ENCODE measurements at regions not wholly inside any gene's neighbourhood (a gene's known extent, or its start where the extent isn't known, plus 50 kb on each side); places are given as distances from the start of the nearest gene placed in this dataset.
"Not testable (repeated sequence)": the region's sequence is repeated elsewhere in the genome, so short reads cannot be mapped to it uniquely, and the experiment has no call there.

- no peak for DNase-seq
Measured at GRCh38 chr2:8592736-8593135, 89.1 kb upstream of the ID2 start.

- no peak for DNase-seq
Measured at GRCh38 chr2:8593243-8593642, 88.6 kb upstream of the ID2 start.

DNA sequence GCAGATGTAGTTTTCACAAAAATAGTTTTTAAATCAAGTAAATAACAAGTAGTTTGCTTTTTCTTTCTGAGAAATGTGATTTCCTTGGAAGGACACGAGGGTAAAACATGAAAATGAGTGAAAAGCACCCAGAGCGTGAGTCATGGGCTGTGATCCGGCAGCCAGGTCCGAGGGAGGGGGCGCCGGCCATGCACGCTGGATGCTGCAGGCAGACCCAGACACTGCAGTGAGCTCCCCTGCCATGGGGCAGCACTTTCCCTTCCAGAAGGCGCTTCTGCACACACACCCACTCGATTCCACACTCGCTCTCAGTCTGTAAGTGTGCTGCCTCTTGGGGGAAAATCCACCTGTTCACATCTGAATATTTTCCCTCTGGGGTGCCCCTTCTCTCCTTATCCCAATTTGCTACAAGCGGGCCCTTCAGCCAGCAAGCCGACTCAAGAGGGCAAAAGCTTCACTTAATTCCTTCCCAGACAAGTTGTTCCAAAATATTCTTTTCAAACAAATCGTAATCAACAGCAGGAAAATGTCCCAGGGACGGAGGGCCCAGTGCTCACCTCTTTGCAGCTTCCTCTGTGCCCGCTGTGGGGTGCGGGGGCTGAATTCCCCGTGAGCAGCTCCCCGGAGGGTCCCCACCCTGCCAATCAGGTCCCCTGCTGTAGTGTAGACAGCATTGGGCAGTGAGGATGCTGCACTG lies 87.0 kb upstream of the ID2 start:
- no peak for DNase-seq

- DNase-seq, result no peak
Measured at GRCh38 chr2:8595428-8595805, 86.4 kb upstream of the ID2 start.

GRCh38 chr2:8595811-8596600 lies 85.8 kb upstream of the ID2 start:
- no peak for DNase-seq

DNA sequence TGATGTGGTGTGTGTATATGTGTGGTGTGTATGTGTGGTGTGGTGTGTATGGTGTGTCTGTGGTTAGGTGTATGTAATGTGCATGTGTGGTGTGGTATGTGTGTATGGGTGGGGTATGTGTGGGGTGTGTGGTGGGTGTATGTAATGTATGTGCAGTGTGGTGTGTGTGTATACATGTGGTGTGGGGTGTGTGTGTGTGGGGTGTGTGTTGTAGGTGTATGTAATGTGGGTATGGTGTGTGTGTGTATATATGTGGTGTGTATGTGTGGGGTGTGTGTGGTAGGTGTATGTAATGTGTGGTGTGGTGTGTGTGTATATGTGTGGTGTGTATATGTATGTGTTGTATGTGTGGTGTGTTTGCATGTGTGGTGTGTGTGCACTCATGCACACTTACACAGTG lies 84.8 kb upstream of the ID2 start:
- no peak for DNase-seq

DNA sequence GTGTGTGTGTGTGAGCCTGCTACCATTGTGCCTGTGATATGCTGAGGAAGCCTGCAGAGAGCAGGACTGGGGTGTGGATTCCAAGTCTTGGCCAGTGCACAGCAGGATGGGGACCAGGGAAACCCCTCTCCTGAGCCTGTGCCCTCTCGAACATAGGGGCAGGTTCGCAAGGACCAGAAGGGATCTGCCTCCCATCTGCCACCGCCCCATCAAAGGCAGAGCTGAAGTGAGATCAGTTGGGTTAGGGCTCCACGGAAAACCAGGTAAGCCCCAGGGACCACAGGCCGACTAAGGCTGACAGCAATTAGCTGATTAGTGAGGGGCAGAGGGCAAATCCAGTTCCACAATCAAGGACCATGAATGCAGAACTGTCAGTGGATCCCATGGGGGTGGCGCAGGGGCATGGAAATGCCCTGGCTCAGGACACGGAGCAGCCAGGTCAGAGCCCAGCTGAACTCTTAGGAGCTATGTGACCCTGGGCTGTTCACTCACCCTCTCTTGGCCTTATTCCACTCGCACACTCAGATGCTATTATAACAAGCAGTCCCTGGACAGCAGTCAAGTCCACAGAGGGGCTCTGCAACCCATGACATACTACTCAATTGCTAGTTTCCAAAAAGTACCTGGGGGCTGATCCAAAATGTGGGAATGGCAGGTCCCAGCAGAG lies 84.2 kb upstream of the ID2 start:
- no peak for DNase-seq

- DNase-seq, result no peak
Measured at GRCh38 chr2:8598295-8599165, 83.3 kb upstream of the ID2 start.

DNA sequence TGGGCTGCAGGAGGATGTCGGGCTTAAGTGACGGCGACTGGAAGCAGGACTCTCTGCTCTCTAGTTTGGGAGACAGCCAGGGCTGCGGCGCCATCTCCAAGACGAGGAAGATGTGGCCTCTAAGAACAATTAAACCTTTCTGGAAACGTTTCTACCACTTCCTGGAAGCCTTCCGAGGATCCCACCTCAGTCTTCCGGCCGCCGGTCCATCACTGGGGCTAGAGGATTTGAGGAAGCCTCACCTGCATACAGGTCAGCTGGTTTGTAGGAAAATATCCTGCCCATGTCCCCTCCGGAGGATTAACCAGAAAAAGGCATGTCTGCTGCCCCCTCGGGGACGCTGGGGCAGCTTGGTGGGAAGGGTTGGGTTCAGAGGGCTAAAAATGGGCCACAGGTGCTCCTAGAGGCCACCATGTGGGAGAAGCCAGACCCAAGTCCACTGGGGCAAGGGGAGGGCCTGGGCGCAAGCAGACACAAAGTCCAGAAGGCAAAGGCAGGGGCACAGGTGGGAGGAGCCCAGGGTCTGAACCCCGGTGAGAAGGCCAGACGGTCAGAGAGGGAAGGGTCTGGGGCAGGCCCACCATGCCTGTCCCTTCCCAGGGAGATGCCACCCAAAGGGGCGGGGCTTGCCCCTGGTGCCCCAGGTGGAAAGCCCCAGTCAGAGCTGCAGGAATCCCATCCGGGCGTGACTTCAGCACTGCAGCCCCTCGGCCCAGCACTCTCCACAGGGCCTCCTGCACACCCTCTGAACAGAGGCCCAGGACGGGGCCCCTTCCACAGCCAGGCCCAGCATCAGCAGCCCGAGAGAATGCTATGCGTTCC lies 82.2 kb upstream of the ID2 start:
- no peak for DNase-seq

DNA sequence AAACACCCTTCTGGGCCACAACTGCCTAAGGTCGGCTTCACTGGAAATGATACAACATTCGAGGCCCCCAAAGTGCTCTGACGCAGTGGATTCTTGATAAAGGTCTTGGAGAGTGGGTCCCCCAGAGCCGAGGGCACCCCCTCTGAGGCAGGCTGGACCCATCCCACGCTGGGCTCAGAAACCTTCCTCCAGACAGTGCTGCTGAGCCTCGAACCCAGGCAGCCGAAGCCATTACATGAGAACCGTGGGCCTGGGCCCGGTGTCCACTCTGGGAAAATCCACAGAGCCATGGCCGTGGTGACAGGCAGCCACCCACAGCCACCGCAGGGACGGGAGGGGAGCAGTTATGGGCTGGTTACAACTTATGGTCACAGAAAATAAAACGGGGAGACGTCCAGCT lies 81.4 kb upstream of the ID2 start:
- no peak for DNase-seq

DNA sequence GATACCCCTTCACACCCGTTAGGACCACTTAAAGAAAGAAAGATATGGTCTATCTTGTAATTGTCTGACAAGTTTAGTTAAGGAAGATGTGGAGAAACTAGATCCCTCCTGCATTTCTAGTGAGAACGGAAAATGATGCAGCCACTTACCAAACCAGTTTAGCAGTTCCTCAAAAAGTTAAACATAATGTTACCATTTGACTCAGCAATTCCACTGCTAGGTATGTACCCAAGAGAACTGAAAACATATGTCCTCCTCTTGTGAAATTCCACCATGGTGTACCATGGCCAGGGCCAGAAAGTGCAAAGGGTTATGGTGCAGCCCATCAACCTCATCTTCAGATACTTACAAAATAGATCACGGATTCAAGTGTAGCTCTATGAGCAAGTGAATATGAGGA lies 79.0 kb upstream of the ID2 start:
- no peak for DNase-seq

DNA sequence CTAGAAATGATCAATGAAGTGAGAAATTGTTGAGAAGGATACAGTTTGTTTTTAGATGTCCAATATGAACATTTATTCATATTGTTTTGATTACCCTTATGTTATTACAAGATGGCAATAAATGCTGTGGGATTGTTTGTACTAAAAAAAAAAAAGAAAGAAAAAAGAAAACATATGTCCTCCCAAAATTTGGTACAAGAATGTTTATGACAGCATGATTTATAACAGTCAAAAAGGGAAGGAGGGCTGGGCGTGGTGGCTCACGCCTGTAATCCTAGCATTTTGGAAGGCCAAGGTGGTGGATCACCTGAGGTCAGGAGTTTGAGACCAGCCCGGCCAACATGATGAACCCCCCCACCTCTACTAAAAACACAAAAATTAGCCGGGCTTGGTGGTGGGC lies 78.5 kb upstream of the ID2 start:
- not testable (repeated sequence) for DNase-seq

DNA sequence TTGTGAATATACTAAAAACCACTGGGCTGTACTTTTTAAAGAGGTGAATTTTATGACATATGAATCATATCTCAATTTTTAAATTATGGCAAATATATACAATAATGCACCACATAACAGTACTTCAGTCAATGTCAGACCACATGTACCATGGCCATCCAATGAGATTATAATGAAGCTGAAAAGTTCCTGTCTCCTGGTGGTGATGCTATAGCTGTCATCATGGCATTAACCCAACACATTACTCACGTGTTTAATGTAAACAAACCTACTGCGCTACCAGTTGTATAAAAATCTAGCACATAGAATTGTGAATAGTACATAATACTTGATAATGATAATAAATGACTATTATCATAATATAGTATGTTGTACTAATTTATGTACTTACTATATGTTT lies 77.6 kb upstream of the ID2 start:
- DNase-seq, result no peak

- no peak for DNase-seq
Measured at GRCh38 chr2:8605351-8606065, 76.3 kb upstream of the ID2 start.

DNA sequence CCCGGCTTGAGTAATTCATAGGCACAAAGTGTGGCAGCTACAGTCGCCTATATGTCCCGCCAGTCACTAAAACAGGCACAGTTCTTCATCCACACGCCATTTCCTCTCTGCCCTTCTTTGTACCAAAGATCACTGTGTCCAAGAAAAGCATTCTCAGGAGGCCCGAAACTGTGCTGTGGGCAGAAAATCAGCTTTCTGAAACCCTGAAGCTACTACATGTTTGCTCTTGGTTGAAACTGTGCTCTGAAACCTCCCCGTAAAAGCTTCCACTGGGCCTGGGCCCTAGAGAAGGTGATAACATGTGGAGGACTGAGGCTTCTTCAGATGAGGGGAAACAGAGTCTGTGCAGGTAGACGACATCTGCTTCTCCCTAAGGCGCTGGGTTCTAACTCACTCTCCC lies 75.6 kb upstream of the ID2 start:
- no peak for DNase-seq

DNA sequence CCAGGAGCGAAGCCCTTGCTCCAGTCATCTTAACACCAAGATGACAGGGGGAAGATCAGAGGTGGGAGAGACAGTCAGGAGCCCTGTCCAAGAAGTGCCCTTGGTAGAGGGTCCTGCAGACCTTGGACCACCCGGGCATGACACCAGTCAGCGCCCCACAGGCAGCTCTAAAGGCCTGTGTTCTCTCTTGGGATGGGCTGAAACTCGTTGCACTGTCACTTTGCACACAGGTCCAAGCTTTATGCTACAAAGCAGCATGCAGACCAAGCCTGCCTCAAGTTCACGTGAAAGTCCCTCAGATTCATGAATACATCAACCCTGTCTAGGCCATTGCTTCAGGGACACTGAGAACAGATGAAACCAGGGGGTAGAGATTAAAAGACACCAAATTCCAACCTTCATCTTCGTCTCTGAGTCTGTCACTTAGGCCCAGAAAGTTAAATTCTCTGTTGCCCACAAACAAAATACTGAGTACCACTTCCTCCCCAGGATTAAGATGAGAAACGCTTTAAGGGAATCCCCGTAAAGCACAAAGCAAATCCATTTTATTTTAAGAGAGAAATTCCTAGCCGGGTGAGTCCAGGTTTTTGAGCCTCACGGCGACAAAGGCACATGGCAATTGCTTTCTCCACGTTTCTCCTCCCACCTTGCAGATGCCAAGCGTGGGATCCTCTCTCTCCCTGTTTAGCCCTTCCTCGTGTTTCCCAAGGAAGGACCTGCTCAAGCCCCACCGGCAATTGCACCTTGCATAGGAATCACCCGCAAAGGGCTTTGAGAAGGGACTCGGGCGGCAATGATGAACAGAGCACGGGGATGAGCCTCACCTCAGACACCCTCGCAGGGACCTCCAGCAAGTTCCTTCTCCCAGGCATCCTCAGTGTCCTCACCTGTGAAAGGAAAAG lies 75.0 kb upstream of the ID2 start:
- no peak for DNase-seq

- DNase-seq, result no peak
Measured at GRCh38 chr2:8607606-8608005, 74.2 kb upstream of the ID2 start.

GRCh38 chr2:8608411-8608954 lies 73.4 kb upstream of the ID2 start:
- DNase-seq, result no peak

DNA sequence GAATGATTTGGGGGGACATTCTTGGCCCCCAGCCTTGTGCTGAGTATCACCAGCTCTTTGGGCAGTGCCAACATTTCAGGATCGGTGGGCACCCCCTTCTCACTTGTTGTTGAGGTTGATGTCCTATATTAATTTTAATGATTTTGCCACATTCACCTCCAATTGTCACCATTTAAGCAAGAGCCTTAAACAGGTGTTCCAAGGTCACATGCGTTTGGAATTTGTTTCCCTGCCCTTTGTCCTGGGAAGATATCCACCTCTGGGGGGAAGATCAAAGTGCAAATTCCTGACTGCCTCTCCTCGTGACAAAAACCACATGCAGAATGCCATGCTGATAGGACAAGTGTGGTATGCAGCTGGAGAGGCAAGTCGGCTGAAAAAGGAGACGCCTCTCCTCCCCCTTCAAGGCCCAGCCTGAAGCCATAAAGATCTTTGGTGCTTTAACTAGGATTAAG lies 72.5 kb upstream of the ID2 start:
- no peak for DNase-seq

GRCh38 chr2:8610775-8611174 lies 71.1 kb upstream of the ID2 start:
- DNase-seq, result not testable (repeated sequence)
